Body of pancreas (tissue), 4 donors: ENCODE measurements at regions not wholly inside any gene's neighbourhood (a gene's known extent, or its start where the extent isn't known, plus 50 kb on each side); places are given as distances from the start of the nearest gene placed in this dataset.

Experiments used
- CTCF ChIP-seq, 7 experiments: fragments of 450-650 bp in 4 of 7; fragments of 200-600 bp in 3 of 7; sonication (generic) in 3 of 7; IDR thresholded peaks; one replicate each; pipeline ENCODE4 v1.5.1; 2016 to 2019; ENCODE audit warnings: antibody characterized with exemption in 7 of 7
- POLR2A ChIP-seq, 3 donors: fragments of 450-650 bp; IDR thresholded peaks; one replicate each; pipeline ENCODE4 v1.6.1; 2016; ENCODE audit warnings: antibody characterized with exemption in 3 of 3, mild to moderate bottlenecking in 2 of 3

GRCh38 chr5:93165559-93165958, 415.5 kb downstream of the NR2F1-AS1 start:
- TF ChIP-seq CTCF (IDR thresholded peaks at IDR 0.05) (no peak), POLR2A (IDR thresholded peaks at IDR 0.05) (no peak)
